Embryonic facial prominence (tissue), 1 donor: ENCODE measurements at regions not wholly inside any gene's neighbourhood (a gene's known extent, or its start where the extent isn't known, plus 50 kb on each side); places are given as distances from the start of the nearest gene placed in this dataset.
"Not testable (repeated sequence)": the region's sequence is repeated elsewhere in the genome, so short reads cannot be mapped to it uniquely, and the experiment has no call there.

Experiments
- DNase-seq: peaks from one replicate; pipeline ENCODE4 v3.0.0-alpha.2; 2016; ENCODE audit errors: extremely low spot score

GRCh38 chr11:16536513-16536912 lies 180.2 kb upstream of the SOX6 start:
- no peak for DNase-seq

GRCh38 chr11:16528639-16529038 lies 172.3 kb upstream of the SOX6 start:
- no peak for DNase-seq

GRCh38 chr11:16527525-16528246 lies 171.3 kb upstream of the SOX6 start:
- no peak for DNase-seq

- DNase-seq = no peak
Measured at GRCh38 chr11:16526947-16527346, 170.6 kb upstream of the SOX6 start.

- not testable (repeated sequence) for DNase-seq
Measured at GRCh38 chr11:16520713-16521112, 164.4 kb upstream of the SOX6 start.

GRCh38 chr11:16512899-16513241 lies 156.5 kb upstream of the SOX6 start:
- DNase-seq = no peak

- DNase-seq = no peak
Measured at GRCh38 chr11:16512198-16512898, 156.0 kb upstream of the SOX6 start.

- DNase-seq = no peak
Measured at GRCh38 chr11:16511116-16512114, 155.1 kb upstream of the SOX6 start.

GRCh38 chr11:16505481-16505880 lies 149.1 kb upstream of the SOX6 start:
- no peak for DNase-seq

- DNase-seq = not testable (repeated sequence)
Measured at GRCh38 chr11:16503891-16504290, 147.5 kb upstream of the SOX6 start.

GRCh38 chr11:16494918-16495691 lies 138.8 kb upstream of the SOX6 start:
- DNase-seq = no peak

GRCh38 chr11:16484434-16484833 lies 128.1 kb upstream of the SOX6 start:
- no peak for DNase-seq

- no peak for DNase-seq
Measured at GRCh38 chr11:16474659-16475058, 118.3 kb upstream of the SOX6 start.

- DNase-seq = no peak
Measured at GRCh38 chr11:16469968-16470367, 113.6 kb upstream of the SOX6 start.

GRCh38 chr11:16468735-16469453 lies 112.5 kb upstream of the SOX6 start:
- no peak for DNase-seq

GRCh38 chr11:16460508-16460907 lies 104.2 kb upstream of the SOX6 start:
- no peak for DNase-seq

- no peak for DNase-seq
Measured at GRCh38 chr11:16456366-16456765, 100.0 kb upstream of the SOX6 start.

- no peak for DNase-seq
Measured at GRCh38 chr11:16454289-16454863, 98.0 kb upstream of the SOX6 start.

- DNase-seq = no peak
Measured at GRCh38 chr11:16448123-16448717, 91.9 kb upstream of the SOX6 start.

- DNase-seq = no peak
Measured at GRCh38 chr11:16441461-16441860, 85.1 kb upstream of the SOX6 start.
